PC-9 (cell line): ENCODE measurements at regions not wholly inside any gene's neighbourhood (a gene's known extent, or its start where the extent isn't known, plus 50 kb on each side); places are given as distances from the start of the nearest gene placed in this dataset.

Source experiments
- CTCF ChIP-seq: fragments of 200-600 bp; sonication (generic); conservative IDR thresholded peaks from 2 replicates; pipeline ENCODE4 v1.6.1; 2017; ENCODE audit warnings: mixed run types, antibody characterized with exemption, mild to moderate bottlenecking, moderate library complexity
- EZH2 ChIP-seq: fragments of 200-600 bp; sonication (generic); IDR thresholded peaks from 2 replicates; pipeline ENCODE4 v1.8.0; 2017; ENCODE audit warnings: antibody characterized with exemption, low read depth

GRCh38 chr4:162498168-162498567 is 334.4 kb upstream of the FSTL5 start:
- TF ChIP-seq CTCF = no peak
- no peak for TF ChIP-seq EZH2
